ENCODE measurements at regions not wholly inside any gene's neighbourhood (a gene's known extent, or its start where the extent isn't known, plus 50 kb on each side); places are given as distances from the start of the nearest gene placed in this dataset.

DNA sequence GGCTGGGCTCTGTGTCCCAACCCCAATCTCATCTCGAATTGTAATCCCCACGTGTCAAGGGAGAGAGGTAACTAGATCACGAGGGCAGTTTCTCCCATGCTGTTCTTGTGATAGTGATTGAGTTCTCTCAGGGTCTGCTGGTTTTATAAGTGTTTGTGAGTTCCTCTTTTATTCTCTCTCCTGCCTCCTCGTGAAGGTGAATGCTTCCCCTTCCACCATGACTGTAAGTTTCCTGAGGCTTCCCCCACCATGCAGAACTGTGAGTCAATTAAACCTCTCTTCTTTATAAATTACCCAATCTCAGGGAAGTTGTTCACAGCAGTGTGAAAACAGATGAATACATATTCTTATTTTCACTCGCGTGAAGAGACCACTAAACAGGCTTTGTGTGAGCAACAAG lies 148.2 kb downstream of the TMEM30B start:
- no peak for DNase-seq (ENCODE audit: low spot score)

DNA sequence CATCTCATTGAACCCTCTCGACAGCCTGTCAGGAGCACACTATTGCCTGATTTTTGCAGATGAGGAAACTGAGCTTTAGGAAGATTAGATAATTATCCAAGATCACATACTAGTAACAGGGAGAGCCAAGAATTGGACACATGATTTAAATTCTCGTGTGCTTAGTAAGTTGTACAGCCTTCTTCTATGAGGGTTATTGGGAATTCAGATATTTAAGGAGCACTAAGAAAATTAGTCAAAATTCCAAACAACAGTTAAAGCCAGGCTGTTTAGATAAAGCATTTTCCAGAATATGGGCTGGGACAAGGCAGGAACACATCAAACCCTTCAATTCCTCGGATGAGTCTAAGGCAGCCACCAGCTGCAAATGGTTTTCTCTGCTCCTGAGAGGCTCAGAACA lies 148.8 kb downstream of the TMEM30B start:
- no peak for DNase-seq (ENCODE audit: low spot score)

DNA sequence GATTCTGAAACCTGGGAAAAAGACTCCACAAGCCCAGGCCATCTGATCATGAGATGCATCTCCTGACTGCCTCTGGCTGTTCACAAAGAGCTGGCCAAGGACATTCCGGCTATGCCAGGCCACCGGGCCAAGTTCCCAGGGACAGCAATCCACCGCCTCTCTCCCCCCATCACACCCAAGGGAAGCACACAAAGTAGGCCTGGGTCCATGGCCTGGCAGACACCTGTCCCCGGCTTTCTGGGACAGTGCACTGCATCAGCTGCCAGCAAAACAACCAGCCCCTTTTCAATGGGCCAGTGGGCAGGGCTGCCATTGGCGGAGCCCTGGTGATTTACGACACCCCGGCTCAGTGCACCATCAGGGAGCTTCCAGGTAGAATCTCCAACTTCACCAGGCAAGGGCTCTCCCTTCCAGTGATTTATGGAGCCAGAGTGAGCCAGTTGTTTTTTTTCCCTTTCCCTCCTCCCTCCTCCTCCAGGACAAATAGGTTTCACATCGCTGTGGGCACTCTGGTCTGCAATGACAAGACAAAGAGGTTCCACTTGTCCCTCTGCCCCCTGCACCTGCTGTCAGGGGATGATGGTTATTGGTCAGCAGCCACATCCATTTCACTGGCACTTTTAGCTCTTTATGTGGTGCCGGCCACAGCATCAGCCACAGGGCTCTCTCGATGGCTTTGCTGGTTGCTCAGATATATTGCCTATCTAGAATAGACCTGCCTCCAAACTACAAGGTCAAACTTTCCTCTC lies 149.6 kb downstream of the SLC38A6 start:
- no peak for DNase-seq (ENCODE audit: low spot score)

DNA sequence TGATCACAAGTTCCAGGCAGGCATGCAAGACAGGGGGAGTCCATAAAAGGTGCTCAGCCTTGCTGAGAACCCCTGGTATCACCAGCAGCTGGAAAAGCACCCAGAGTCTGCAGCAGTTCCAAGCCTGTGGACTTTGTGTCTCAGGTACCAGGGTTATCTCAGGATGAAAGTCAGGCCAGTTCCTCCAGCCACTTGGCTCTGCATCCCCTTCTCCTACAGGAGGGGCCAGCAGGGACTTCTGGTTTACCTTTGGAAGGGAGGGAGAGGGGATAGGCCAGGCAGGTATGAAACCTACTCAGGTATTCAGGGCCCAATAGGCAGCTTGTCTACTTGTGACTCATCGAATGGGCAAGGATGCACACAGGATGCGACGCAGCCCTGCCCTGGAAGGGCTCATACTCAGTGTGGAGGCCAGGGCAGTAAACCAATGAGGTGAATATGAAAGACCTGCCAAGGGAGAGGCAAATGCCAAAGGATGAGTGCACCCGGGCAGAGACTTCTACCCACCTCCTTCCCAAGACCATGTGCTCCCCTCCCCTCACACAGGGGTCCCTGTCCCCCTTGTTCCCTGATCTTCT lies 148.2 kb downstream of the SLC38A6 start:
- DNase-seq (ENCODE audit: low spot score): no peak

DNA sequence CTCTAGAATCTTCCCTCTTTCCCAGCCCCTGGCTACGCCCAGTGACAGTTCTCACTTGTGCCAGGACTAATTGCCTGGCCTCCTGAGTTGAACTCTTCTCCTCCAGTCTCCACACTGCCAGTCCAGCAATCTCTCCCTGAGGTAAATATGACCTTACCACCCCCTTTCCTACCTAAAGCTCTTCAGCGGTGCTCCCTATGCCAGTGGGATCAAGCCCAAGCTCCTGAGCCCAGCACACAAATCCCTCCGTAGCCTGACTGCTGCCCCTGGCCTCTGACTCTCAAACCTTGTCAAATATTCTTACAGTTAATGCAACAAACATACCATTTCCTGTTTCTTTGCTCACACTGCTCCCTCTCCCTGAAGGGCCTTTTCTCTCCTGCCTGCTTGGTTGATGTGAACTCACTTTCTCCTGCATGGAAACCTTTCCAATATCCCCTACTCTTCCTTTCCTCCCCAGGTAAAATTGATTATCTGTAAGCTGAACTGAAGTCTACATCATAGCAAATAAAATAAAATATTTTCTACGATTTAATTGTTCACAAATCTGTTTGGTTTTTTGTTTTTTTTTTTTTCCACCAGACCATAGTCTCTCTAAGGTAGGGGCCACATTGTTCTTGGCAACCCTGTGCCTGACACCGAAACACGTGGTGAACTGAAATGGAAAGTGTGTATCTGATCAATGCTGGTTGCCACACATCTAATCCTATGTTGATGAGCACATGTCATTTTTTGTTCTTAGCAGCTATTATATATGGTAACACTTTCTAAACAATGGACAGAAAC lies 147.5 kb downstream of the SLC38A6 start:
- DNase-seq (ENCODE audit: low spot score): no peak

DNA sequence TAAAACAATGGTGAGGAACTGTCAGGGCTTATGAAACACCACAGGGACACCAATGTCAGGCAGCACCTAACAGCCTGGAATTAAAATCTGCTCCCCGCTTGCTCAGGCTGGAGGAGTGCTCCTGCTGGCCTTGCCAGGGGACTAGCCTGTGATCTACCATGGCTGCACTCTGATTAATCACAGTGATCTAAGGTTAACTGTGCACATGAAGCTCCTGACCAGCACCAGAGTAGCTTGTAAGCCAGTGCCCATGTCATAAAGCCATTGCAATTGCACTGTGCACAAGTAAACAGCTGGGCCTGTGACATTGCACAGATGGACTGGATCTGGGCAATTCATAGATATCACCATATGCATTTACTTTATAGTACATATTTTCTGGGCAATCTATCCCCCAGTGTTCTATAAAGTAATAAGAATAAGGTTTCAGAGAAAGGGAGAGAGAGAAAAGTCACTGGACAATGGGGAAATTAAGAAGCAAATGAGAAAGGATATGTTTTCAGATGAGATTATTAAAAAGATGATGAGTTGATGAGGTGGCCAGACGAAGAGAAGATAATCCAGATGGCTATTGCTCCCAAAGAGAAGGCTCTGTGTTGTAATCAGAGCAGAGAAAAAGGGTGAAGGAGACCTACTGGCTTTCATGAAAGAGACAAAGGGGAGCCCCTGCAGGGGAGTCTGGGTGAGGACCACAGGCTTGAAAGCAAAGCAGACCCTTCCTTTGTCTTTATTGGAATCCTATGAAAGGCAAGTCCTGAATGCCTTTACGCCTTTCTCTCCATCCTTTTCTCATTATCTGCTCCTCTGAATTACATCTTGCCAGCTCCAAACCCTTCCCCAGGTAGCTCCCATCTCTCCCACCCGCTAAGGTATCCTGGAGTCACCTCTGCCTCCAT lies 145.8 kb downstream of the SLC38A6 start:
- no peak for DNase-seq (ENCODE audit: low spot score)

DNA sequence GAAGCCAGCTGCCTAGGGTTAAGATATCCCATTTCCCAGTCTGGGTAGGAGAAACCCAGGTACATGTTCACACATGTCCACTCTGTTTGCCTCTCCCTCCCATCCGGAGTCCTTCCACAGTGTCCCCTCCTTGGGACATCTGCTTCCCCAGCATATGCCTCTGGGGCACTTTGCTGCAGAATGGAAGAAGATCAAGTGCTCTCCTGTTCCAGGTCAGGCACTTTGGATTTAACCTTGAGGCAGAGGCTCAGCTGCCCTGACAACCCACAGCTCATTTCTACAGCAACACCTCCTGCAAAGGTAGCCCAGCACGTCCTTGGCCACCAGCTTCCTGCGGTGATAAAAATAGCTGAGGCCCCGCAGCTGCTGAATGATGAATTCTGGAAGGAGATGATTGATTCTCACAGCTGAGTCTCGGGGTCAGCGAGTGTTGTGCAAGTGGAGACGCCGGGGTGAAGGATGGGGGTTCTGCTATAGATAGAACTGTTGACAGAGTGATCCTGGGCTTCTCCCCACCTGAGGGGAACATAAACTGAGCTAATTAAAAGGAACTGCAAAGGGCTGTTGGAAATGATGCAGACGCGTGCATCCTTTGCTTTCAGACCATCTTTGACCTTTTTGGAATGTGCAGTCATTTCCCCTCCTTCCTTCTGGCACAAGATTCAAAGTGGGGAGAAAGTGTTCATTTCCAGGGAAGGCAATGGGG lies 145.0 kb downstream of the SLC38A6 start:
- no peak for DNase-seq (ENCODE audit: low spot score)

DNA sequence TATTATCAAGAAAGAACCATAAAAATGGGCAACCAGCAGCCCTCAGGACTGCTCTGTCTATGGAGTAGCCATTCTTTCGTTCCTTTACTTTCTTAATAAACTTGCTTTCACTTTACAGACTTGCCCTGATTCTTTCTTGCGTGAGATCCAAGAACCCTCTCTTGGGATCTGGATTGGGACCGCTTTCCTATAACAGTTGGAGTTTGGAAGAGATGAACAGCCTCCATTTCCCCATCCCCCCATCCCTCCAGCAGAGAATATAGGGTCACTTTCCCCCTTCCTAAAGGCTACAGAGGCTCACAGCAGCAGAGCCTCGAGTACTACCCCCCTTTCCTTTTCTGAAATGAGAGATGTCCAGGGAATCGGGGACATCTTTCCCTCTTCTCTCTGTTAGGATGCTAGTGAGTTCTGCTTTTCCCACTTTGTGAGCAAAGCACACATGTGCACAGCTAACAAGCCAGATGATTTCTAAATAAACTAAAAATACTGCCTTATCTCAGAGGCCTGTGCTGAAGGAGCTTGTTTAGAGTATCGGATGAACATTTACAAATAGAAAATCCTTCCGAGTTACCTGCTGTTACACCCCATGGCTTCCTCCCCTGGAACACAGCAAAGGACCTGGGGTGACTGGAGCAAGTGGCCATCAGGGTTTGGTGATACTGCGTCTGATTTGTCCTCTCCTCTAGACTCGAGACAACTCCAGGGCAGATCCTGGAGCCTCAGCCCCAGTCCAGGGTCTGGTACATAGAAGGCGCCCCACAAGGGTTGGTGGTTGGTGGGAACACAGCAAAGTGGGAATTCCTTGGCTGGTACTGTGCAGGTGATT lies 144.2 kb downstream of the SLC38A6 start:
- no peak for DNase-seq (ENCODE audit: low spot score)

DNA sequence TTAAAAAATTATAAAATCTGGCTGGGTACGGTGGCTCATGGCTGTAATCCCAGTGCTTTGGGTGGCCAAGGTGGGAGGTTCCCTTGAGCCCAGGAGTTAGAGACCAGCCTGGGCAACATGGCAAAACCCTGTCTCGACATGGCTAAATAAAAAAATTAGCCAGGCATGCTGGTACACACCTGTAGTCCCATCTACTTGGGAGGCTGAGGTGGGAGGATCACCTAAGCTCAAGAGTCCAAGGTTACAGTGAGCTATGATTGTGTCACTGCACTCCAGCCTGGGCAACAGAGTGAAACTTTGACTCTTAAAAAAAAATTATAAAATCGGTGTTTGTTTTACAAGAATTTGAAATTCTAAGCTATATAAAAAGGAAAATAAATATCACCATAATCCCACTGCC lies 141.8 kb downstream of the SLC38A6 start:
- DNase-seq (ENCODE audit: low spot score): no peak

DNA sequence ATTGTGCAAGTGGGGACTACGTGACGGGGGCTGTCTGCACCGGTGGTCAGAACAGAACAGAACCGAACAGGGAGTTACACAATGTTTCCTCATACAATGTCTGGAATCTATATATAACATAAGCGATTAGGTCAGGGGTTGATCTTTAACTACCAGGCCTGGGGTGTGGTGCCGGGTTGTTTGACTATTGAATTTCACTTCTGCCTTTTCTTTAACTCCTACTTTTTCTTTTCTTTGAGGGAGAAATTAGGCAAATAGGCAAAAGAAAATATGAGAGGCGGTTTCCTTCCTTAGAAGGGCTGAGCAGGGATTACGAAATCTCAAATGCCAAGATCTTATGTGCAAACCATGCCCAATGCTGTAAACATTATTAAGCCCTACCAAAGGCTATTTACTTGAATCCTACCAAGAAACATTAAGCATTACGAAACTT lies 140.3 kb downstream of the SLC38A6 start:
- peak; percentile 8 for DNase-seq (ENCODE audit: low spot score)

DNA sequence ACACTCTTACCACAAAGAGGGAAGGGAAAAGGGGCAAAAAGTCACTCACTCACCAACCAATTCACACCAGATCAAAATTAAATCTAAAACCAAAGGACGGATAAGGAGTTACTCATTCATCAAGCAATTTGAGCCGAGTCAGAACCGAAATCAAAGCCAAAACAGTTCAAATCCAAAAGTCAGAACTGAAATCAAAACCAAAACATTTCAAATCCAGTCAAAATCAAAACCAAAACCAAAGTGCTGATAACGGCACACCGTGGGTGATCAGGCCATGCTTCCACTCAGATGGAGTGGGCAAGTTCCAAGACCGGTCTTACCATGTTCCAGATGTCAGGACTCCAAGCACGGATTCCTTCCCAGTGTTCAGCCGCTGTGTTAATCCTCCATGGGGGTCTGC lies 139.5 kb downstream of the SLC38A6 start:
- no peak for DNase-seq (ENCODE audit: low spot score)

DNA sequence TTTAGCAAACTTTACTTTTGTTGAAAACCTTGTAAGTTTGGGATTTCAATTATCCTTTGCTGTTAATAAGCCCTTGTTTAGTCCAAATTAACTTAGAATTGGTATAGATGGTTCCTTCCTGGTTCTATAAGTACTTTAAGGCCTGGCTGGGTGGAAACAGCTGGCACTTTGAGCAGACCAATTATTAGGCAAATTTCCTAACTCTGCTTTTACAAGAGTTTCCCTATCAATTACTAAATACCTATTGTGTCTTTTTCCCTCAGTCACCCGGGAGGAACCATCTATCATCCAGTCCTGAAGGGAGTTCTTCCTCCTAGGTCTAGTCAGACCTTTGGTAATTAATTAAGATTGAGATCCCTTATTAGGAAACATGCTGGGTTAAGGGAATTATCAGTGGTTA lies 138.0 kb downstream of the SLC38A6 start:
- no peak for DNase-seq (ENCODE audit: low spot score)

DNA sequence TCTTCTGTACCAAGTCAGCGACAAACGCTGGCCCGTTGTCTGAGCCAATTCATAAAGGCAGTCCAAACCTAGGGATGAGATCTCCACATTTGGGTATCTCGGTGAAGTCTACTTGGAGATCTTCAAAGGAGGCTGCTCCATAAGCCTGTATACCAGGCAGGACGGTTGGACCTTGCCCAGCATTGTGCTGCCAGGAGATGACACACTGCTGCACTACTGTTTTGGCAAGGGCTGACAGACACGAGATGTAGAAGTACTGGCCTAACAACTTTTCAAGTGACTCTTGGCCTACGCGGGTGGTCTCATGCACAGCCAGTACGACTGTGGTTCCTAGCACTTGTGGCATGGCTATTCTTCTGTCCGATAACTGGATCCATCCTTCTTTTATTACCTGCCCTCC lies 135.3 kb downstream of the SLC38A6 start:
- DNase-seq (ENCODE audit: low spot score): no peak

DNA sequence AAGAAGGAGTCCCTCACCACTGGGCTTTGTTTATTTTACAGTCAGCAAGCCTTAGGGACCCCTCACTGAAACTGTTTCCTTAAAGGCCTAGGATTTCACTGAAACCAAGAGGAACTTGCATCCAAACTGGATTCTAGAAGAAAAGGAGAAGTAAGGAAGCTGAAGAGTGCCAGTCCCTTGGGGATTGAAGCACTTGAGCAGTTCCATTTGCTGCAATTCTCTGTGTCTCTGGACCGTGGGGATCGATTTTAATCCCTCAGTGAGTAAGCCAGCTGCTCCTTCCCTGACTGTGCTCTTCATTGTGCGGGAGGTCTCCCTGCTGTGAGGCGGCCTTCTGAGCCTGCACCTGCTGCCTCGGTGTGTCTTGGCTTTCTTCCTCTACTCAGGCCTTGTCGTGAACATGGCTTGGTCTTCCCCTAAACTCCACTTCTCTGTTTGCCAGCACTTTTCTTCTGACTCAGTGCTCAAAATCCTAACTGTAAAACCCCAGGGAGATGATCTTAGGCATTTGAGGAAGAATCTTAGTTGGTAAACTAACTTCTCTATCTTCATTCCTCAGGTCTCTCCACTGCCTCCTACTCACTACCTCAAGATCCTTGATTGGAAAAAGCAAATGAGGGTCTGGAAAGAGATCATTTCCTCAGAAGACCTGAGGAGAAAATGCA lies 132.6 kb downstream of the SLC38A6 start:
- no peak for DNase-seq (ENCODE audit: low spot score)

DNA sequence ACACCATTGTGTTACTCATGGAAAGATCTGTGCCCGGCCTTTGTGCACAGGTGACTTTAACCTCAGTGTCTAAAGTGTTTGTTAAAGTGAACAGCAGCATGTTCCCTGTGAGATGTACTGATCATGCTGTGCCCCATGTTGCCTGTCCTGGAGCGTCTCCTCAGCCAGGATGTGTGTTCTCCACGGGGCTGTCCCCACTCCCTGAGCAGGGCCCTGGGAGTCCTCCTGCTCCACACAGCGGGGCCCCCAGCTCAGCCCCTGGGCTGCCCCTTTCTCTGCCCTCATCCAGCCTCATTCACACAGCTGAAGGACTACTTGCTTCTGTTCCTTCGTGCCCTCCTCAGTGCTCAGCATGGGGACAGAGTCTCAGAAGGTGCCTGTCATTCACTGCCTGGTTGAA lies 131.5 kb downstream of the SLC38A6 start:
- no peak for DNase-seq (ENCODE audit: low spot score)

DNA sequence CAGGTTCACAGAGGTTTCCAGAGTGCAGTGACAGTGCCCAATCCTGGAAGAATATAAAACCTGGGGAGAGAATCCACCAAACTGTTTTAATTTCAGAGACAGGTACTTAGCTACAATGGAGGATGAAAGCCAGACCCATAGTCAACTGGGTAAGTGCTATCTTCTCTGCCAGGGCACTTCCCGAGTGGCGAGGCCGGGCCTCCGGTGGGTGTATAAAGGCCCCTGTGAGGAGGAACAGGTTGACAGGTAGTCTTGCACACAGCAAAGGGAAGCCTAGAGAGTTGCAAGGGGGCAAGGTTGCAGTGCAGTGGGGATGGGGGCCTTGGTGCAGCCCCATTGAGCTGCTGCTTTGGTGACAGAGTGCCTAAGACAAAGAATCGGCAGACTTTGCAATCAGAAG lies 130.7 kb downstream of the SLC38A6 start:
- no peak for DNase-seq (ENCODE audit: low spot score)

DNA sequence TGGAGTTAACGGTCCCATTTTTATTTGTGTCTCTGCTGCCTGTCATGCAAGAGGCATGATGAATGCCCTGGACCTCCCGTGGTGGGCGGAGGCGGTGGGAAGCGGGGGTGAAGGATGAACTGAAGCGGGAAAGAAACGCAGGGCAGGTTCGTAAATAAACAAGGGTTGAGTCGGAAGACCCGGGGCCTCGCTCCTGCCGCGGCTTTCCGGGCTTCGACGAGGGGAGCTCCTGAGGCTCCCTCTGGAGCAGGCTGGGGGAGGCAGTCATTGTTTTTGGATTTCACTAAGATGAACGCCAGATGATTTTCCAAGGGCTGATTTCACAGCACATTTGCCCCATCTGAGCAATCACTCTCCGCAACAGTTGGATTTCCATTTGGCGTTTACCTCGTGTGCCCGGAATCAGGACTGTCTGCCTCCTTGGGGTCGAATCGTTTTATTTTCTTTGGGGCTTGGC lies 130.2 kb downstream of the SLC38A6 start:
- no peak for DNase-seq (ENCODE audit: low spot score)

DNA sequence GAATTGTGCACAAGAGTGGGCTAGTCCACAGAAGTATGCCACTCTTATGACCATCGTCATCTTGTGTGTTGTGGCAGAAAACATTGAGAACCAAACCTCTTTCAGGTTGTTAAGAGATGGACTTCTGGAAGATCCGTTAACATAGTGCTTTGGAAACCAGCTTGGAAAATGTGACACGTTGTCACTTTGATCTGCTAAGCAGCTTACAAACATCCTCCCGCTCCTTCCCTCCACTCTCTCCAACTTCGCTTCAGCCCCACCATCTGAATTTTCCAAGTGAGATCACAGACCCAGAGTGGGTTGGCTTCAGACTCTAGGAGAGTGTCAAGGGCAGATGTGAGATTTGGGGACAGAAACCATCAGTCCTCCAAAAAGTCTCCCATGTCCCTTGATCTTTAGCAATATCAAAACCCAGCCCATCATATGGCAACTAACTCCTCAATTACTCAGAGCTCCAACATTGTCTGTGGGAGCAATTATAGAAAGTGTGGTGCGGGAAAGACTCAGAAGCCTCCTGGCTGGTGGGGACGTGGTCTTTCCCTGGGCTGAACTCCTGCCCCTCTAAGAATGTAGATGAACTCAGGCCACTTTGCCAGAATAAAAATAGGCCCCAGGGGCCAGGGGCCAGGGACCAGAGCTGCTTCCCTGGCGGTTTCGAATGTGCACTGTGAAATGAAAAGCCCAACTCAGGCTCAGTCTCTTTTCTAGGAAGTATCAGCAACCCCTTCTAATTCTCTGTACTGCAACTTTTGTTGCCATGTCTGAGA lies 129.5 kb downstream of the SLC38A6 start:
- no peak for DNase-seq (ENCODE audit: low spot score)

DNA sequence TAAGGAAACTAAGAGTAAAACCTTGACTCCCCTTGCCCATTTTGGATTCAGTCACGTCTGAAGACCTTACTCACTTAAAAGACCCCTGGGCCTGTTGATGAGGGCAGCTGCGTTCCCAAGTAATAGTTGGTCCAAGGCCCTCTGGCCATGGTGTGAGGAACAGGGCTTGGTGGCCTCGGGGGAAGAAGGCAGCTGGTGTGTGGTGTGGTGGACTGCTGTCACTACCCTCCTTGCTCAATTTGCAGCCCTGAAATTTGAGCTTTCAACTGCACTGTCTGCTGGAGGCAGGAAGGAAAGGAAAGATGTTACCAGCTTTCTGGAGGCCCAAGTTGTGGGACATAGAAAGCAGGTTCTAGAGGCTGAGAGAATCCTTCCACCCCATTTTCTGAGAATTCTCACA lies 128.2 kb downstream of the SLC38A6 start:
- no peak for DNase-seq (ENCODE audit: low spot score)
